WERI-Rb-1 (cell line): ENCODE measurements at regions not wholly inside any gene's neighbourhood (a gene's known extent, or its start where the extent isn't known, plus 50 kb on each side); places are given as distances from the start of the nearest gene placed in this dataset.
"Not testable (repeated sequence)": the region's sequence is repeated elsewhere in the genome, so short reads cannot be mapped to it uniquely, and the experiment has no call there.

ENCODE experiments used
- DNase-seq: peaks from one replicate; pipeline ENCODE4 v3.0.0-alpha.2; 2020
- H3K27ac ChIP-seq: fragments of 250-450 bp; sonication (Bioruptor Pico); 2 replicates; pipeline ENCODE4 v1.5.1; 2020; ENCODE audit warnings: mild to moderate bottlenecking, moderate library complexity
- H3K27me3 ChIP-seq: fragments of 250-450 bp; sonication (Bioruptor Pico); 2 replicates; pipeline ENCODE4 v1.5.1; 2021; ENCODE audit warnings: mild to moderate bottlenecking, low read depth, moderate library complexity; ENCODE audit not compliant: insufficient read depth, severe bottlenecking
- H3K36me3 ChIP-seq: fragments of 250-450 bp; sonication (Bioruptor Pico); 2 replicates; pipeline ENCODE4 v1.5.1; 2020; ENCODE audit warnings: mild to moderate bottlenecking, moderate library complexity
- H3K4me3 ChIP-seq: 2 replicates; pipeline ENCODE4 v1.5.1; 2011; ENCODE audit warnings: low read depth, mild to moderate bottlenecking, control low read depth, low read length
- H3K9me3 ChIP-seq: fragments of 250-450 bp; sonication (Bioruptor Pico); 2 replicates; pipeline ENCODE4 v1.5.1; 2021; ENCODE audit warnings: mild to moderate bottlenecking, moderate library complexity; ENCODE audit not compliant: severe bottlenecking
- TF ChIP-seq, protein P1 (sequence below): IDR thresholded peaks from 2 replicates; pipeline ENCODE4 v1.5.1; 2011; ENCODE audit warnings: low read depth, mild to moderate bottlenecking, control low read depth, inconsistent platforms, low read length

DNA sequence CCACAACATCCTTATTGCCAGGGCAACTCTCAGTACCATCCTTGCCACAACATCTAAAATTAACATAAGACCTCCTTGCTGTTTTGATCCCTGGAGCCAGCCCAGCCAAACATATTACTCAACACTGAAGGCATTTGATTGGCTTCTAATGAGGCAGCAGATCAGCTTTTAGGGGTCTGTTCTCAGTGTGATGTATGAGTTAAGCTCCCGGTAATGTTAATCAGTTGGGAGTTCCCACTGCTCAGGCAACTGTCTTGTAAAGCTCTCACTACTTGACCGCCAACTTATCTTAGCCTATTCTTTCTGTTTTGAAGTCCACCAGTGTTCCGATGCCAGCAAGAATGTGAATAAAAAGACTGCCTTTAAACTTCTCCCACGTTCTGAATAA lies 158.9 kb downstream of the FOXB1 start:
- TF ChIP-seq, protein P1, sequence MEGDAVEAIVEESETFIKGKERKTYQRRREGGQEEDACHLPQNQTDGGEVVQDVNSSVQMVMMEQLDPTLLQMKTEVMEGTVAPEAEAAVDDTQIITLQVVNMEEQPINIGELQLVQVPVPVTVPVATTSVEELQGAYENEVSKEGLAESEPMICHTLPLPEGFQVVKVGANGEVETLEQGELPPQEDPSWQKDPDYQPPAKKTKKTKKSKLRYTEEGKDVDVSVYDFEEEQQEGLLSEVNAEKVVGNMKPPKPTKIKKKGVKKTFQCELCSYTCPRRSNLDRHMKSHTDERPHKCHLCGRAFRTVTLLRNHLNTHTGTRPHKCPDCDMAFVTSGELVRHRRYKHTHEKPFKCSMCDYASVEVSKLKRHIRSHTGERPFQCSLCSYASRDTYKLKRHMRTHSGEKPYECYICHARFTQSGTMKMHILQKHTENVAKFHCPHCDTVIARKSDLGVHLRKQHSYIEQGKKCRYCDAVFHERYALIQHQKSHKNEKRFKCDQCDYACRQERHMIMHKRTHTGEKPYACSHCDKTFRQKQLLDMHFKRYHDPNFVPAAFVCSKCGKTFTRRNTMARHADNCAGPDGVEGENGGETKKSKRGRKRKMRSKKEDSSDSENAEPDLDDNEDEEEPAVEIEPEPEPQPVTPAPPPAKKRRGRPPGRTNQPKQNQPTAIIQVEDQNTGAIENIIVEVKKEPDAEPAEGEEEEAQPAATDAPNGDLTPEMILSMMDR: no peak
- Histone ChIP-seq H3K27me3 (no peaks in the 10 kb centered on the region), H3K27ac (no peak overlapping the region), H3K36me3 (no peaks in the 10 kb centered on the region), H3K9me3 (no peaks in the 10 kb centered on the region), H3K4me3 (no peak overlapping the region)
- no peak for DNase-seq

DNA sequence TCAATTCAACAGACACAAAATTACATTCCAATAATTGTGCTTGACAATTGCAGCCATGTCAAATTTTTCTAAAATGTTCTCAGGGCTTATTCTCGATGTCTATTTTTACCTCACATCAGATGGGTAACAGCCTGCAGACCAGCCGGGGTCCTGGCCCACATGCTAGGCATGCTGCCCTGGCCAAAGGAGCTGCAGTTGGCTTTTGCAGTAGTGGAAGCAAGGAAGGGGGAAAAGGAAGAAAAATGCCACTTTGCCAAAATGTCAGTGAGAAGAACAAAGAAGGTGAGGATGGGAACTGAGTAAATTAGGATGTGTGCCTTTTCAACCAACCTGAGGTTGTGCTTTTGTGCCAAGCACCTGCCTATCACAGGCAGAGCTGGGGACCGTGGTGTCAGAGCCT lies 161.0 kb downstream of the FOXB1 start:
- Histone ChIP-seq H3K9me3 (no peaks in the 10 kb centered on the region), H3K27me3 (no peaks in the 10 kb centered on the region), H3K27ac (no peak overlapping the region), H3K36me3 (no peaks in the 10 kb centered on the region), H3K4me3 (no peak overlapping the region)
- TF ChIP-seq, protein P1: no peak
- no peak for DNase-seq

DNA sequence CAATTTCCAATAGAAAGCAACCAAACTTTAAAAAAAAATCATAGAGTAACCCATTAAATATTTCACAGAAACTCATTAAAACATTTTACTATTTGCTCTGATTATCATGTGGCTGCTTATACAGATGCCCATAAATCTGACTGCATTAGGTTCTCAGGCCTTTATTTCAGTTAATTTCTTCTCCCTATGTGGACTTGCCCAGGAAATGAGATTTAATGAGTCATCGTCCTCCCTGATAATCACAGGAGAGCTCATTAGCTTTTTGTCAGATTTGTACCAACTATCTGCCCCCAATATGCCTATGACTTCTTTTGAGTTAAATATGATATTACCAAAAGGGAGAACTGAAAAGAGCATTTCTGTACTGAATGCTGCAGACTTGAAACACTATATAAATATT lies 168.0 kb downstream of the FOXB1 start:
- H3K36me3 ChIP-seq: no peaks in the 10 kb centered on the region
- H3K9me3 ChIP-seq: no peaks in the 10 kb centered on the region
- TF ChIP-seq, protein P1: no peak
- no peak overlapping the region for H3K27ac ChIP-seq
- no peak for DNase-seq
- H3K27me3 ChIP-seq: no peaks in the 10 kb centered on the region
- H3K4me3 ChIP-seq: no peak overlapping the region

DNA sequence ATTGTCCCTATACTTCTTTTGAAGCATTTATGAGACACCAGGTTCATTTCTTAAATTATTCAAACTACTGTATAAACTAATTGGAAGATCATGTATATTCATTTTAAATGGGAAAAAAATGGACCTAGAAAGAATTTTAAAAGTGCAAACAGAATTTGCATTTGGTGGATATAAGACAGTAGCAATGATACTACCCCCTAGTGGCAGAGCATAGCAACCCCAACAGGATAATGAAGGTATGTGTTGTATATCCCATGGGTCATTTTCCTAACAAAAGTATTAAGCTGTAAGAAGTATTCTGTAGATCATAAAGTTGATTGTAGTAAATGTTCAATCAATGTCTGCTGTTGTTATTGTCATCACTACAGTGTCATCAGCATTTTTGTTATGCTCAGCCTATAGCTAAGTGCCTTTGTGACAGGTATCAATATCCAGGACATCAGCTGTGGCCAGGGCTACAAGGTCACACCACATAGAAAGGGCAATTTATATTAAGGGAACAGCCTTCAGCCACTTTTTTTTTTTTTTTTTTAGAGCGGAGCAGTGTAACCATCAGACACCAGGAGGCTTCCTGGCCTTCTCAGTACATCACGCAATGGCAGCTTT lies 175.8 kb downstream of the FOXB1 start:
- Histone ChIP-seq H3K4me3 (no peak overlapping the region), H3K36me3 (no peaks in the 10 kb centered on the region), H3K27ac (no peak overlapping the region), H3K27me3 (no peaks in the 10 kb centered on the region), H3K9me3 (no peaks in the 10 kb centered on the region)
- TF ChIP-seq, protein P1: peak; percentile 63
- DNase-seq: peak; percentile 33

DNA sequence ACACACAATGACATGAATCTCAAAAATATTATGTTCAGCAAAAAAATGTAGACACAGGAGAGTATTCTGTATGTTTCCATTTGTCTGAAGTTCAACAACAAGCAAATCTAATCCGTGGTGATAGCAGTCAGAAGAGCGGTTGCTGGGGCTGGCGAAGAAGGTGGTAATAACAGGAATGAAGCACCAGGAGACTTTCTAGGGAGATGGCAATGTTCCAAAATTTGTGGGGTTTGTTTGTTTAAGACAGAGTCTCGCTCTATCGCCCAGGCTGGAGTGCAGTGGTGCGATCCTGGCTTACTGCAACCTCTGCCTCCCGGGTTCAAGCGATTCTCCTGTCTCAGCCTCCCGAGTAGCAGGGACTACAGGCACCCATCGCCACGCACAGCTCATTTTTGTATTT lies 177.8 kb downstream of the FOXB1 start:
- not testable (repeated sequence) for H3K36me3 ChIP-seq, H3K4me3 ChIP-seq, H3K27ac ChIP-seq, DNase-seq, H3K27me3 ChIP-seq, H3K9me3 ChIP-seq

DNA sequence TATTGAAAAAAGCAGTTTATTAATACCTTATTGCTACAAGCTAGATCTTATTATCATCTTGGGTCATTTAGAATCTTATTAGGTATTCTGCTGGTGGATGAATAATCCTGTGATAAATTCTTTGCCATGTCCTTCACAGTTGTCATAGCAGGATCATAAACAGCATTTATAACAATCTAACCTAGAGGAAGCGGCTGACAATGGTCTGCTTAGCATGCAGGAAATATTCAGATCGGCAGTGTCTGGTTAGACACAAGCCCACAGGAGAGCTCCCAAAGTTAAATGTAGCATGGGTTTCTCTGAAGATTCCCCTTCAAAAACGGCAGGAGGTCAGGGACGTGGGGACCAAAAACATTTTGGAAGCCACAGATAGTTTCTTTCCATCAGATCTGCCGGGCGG lies 179.3 kb downstream of the FOXB1 start:
- no peaks in the 10 kb centered on the region for H3K36me3 ChIP-seq
- no peak overlapping the region for H3K4me3 ChIP-seq
- H3K9me3 ChIP-seq: no peaks in the 10 kb centered on the region
- no peak for DNase-seq
- H3K27me3 ChIP-seq: no peaks in the 10 kb centered on the region
- TF ChIP-seq, protein P1: no peak
- H3K27ac ChIP-seq: no peak overlapping the region
